Hepatocyte (in vitro differentiated cells): ENCODE measurements at regions not wholly inside any gene's neighbourhood (a gene's known extent, or its start where the extent isn't known, plus 50 kb on each side); places are given as distances from the start of the nearest gene placed in this dataset.

Experiments
- EZH2phosphoT487 ChIP-seq: fragments of 200-600 bp; sonication (generic); IDR thresholded peaks from one replicate; pipeline ENCODE4 v1.6.1; 2018; ENCODE audit warnings: antibody characterized with exemption, mild to moderate bottlenecking, low read depth, moderate library complexity; ENCODE audit not compliant: unreplicated experiment, severe bottlenecking
- TF ChIP-seq, protein P1 (sequence below): fragments of 200-600 bp; sonication (generic); IDR thresholded peaks from 2 replicates; pipeline ENCODE4 v1.5.1; 2016; ENCODE audit warnings: antibody characterized with exemption, mild to moderate bottlenecking; ENCODE audit not compliant: poor library complexity

GRCh38 chr19:29385191-29385795 is 140.5 kb upstream of the VSTM2B start:
- no peak for TF ChIP-seq EZH2phosphoT487
- TF ChIP-seq, protein P1, sequence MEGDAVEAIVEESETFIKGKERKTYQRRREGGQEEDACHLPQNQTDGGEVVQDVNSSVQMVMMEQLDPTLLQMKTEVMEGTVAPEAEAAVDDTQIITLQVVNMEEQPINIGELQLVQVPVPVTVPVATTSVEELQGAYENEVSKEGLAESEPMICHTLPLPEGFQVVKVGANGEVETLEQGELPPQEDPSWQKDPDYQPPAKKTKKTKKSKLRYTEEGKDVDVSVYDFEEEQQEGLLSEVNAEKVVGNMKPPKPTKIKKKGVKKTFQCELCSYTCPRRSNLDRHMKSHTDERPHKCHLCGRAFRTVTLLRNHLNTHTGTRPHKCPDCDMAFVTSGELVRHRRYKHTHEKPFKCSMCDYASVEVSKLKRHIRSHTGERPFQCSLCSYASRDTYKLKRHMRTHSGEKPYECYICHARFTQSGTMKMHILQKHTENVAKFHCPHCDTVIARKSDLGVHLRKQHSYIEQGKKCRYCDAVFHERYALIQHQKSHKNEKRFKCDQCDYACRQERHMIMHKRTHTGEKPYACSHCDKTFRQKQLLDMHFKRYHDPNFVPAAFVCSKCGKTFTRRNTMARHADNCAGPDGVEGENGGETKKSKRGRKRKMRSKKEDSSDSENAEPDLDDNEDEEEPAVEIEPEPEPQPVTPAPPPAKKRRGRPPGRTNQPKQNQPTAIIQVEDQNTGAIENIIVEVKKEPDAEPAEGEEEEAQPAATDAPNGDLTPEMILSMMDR = no peak
